Uterus (tissue), 3 donors: ENCODE measurements at regions not wholly inside any gene's neighbourhood (a gene's known extent, or its start where the extent isn't known, plus 50 kb on each side); places are given as distances from the start of the nearest gene placed in this dataset.

Source experiments
- DNase-seq, 2 donors: peaks; one replicate each; pipeline ENCODE4 v3.0.0-alpha.2; 2019 to 2020
- H3K27ac ChIP-seq, 2 donors: fragments of 200-600 bp; sonication (generic); 1 replicate in 1 of 2; 2 replicates in 1 of 2; pipeline ENCODE4 v1.5.1; 2016 to 2018
- H3K27me3 ChIP-seq, 2 donors: fragments of 200-600 bp; sonication (generic); one replicate each; pipeline ENCODE4 v1.5.1; 2018 to 2019; ENCODE audit warnings: control low read depth in 1 of 2
- H3K36me3 ChIP-seq, 2 donors: fragments of 200-600 bp; sonication (generic); one replicate each; pipeline ENCODE4 v1.5.1; 2019; ENCODE audit warnings: control low read depth in 1 of 2
- H3K4me1 ChIP-seq, 2 donors: fragments of 200-600 bp; sonication (generic); one replicate each; pipeline ENCODE4 v1.5.1; 2018 to 2019; ENCODE audit warnings: control low read depth in 1 of 2
- H3K4me3 ChIP-seq, 2 donors: fragments of 200-600 bp; sonication (generic); 1 replicate in 1 of 2; 2 replicates in 1 of 2; pipeline ENCODE4 v1.5.1; 2018 to 2019; ENCODE audit warnings: mild to moderate bottlenecking in 1 of 2
- H3K9me3 ChIP-seq, 2 donors: fragments of 200-600 bp; sonication (generic); one replicate each; pipeline ENCODE4 v1.5.1; 2019; ENCODE audit warnings: control low read depth in 1 of 2
- POLR2A ChIP-seq, 2 donors: fragments of 450-650 bp; IDR thresholded peaks; one replicate each; pipeline ENCODE4 v1.6.1; 2016; ENCODE audit warnings: antibody characterized with exemption in 2 of 2, mild to moderate bottlenecking in 1 of 2, moderate library complexity in 1 of 2
- intact Hi-C: fragments of 100-400 bp; cut with DNase I; formaldehyde crosslinking; loops from one replicate; pipeline ENCODE4 v1.15.1; 2023; ENCODE audit warnings: low total_unique reads
- TF ChIP-seq, protein P1 (sequence below), 4 experiments: fragments of 200-600 bp in 2 of 4; fragments of 450-650 bp in 2 of 4; sonication (generic) in 2 of 4; IDR thresholded peaks; one replicate each; pipeline ENCODE4 v1.5.1; 2016 to 2019; ENCODE audit warnings: antibody characterized with exemption in 4 of 4, mild to moderate bottlenecking in 2 of 4, moderate library complexity in 1 of 4
- donor health status: DM: yes; HTN: yes; CAD: no.

DNA sequence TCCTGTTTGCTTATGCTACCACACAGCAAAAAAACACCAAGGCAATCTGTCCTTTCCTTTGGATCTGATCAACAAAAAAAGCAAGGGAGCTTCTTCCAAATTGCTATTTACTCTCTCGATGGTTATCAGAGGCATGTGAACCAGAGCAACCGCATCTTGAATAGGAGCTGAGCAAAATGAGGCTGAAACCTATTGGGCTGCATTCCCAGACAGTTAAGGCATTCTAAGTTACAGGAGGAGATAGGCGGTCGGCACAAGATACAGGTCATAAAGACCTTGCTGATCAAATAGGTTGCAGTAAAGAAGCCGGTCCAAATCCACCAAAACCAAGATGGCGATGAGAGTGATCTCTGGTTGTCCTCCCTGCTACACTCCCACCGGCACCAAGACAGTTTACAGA is 76.8 kb upstream of the FRMD4A start:
- no peak for TF ChIP-seq POLR2A (IDR thresholded peaks at IDR 0.05)
- TF ChIP-seq, protein P1, sequence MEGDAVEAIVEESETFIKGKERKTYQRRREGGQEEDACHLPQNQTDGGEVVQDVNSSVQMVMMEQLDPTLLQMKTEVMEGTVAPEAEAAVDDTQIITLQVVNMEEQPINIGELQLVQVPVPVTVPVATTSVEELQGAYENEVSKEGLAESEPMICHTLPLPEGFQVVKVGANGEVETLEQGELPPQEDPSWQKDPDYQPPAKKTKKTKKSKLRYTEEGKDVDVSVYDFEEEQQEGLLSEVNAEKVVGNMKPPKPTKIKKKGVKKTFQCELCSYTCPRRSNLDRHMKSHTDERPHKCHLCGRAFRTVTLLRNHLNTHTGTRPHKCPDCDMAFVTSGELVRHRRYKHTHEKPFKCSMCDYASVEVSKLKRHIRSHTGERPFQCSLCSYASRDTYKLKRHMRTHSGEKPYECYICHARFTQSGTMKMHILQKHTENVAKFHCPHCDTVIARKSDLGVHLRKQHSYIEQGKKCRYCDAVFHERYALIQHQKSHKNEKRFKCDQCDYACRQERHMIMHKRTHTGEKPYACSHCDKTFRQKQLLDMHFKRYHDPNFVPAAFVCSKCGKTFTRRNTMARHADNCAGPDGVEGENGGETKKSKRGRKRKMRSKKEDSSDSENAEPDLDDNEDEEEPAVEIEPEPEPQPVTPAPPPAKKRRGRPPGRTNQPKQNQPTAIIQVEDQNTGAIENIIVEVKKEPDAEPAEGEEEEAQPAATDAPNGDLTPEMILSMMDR (IDR thresholded peaks at IDR 0.05): no peak

DNA sequence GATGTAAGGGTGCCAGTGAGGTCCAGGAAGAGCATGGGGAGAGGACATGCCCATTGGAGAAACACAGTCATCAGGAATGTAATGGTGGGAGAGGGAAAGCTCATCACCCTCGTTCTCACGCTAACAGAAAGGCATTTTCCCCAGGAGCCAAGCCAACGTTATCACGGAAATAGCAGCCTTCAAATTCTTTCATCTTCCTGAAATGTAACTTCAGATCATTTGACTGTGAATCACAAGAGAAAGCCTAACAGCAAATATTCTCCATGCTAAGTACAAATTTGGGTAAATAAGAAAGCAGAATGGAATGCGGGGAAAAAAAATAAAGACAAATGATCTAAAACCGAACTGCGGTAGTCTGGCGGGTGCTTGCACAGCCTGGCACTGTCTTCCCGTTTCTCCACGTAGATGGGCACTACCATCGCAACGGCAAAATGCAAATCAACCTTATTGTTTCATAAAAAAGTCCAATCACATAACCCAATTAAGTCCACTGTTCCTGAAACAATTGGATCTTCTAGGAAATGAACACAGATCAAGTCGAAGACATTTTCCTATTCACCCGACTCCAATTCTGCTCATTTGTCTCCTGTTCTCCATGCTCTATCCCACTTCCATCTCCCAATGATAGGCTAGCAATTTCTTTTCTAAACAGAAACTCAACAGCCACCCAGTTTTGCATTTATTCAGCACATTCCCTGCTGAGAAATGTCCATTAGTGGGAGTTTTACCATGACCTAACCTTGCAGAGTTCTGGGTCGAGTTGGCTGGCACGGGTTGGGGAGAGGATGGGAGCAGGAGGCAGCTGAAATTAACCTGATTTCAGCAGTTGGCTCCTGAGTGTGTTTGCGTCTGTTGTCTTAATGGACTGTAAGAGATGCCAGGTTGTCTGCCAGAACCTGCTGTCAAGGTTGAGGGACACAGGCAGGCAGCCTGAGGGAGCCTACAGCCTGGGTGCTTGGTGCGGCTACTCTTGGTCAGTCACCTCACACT is 74.6 kb upstream of the FRMD4A start:
- no peaks in the 10 kb centered on the region for H3K36me3 ChIP-seq
- no peaks in the 10 kb centered on the region for H3K9me3 ChIP-seq
- TF ChIP-seq, protein P1 (IDR thresholded peaks at IDR 0.05): no peak
- TF ChIP-seq POLR2A (IDR thresholded peaks at IDR 0.05): no peak
- no peaks in the 10 kb centered on the region for H3K27me3 ChIP-seq
- no peaks in the 10 kb centered on the region for H3K4me1 ChIP-seq
- H3K4me3 ChIP-seq: no peak overlapping the region
- no peak for DNase-seq
- H3K27ac ChIP-seq: peak overlapping the region in 1 of 2 donors; percentile 39
- intact Hi-C loops: no loop called here

More for the DNA sequence above, 76.8 kb upstream of the FRMD4A start:
- H3K4me1 ChIP-seq: no peaks in the 10 kb centered on the region
- H3K36me3 ChIP-seq: no peaks in the 10 kb centered on the region
- DNase-seq: no peak
- H3K27me3 ChIP-seq: no peaks in the 10 kb centered on the region
- no peak overlapping the region for H3K4me3 ChIP-seq
- no peaks in the 10 kb centered on the region for H3K9me3 ChIP-seq
- intact Hi-C loops: no loop called here
- no peak overlapping the region for H3K27ac ChIP-seq

DNA sequence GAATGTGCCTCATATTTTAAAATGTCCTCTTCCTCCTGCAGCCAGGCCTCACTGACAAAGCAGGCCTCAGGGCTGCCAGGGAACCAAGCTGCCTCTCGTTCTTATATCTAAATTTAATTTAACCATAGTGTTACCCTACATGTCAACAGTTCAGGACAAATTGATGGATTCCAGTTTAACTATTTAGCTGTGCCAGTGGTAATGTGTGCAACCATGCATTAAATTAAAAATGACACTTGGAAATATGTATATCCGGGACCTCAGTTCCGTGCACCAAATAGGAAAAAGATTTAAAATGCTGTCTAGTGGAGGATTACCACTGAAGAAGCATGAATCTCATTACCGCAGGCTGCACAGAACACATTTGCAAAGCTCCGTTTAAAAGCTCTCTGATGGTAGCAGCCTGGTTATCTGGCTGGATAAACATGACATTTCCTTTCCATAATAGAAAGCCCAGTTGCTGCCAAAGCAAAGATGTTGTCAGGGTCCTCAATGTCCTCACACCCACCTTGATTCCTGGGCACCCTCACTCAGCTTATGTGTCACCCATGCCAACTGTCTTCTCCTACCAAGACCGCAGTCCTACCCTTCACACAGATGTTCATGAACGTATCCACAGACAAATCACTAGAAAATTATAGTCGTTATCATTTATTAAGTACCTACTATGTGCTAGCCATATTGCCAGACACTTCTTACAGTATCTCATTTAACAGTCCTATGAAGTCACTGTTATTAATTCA is 73.3 kb upstream of the FRMD4A start:
- no peaks in the 10 kb centered on the region for H3K36me3 ChIP-seq
- H3K27me3 ChIP-seq: no peaks in the 10 kb centered on the region
- H3K27ac ChIP-seq: no peak overlapping the region
- intact Hi-C loops: no loop called here
- no peak for DNase-seq
- no peak overlapping the region for H3K4me3 ChIP-seq
- H3K4me1 ChIP-seq: no peaks in the 10 kb centered on the region
- no peaks in the 10 kb centered on the region for H3K9me3 ChIP-seq
- TF ChIP-seq, protein P1 (IDR thresholded peaks at IDR 0.05): no peak
- no peak for TF ChIP-seq POLR2A (IDR thresholded peaks at IDR 0.05)

DNA sequence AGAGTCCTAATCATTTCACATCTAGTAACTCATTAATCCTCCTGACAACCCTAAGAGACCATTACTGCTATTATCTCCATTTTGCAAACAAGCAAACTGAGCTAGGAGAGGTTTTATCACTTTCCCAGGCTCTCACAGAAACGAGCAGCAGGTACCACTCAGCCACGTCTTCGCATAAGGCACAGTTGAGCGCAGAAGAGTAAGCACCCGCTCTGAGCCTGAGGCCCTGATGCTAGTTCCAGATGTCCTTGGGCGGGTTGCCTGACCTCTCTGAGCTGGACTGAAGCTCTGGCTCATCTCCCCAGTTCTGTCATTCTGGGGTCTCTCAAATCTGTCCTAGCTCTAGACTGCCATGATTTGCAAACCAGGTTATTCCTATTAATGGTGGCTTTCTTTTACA is 72.6 kb upstream of the FRMD4A start:
- intact Hi-C loops: no loop called here
- Histone ChIP-seq H3K4me3 (no peak overlapping the region), H3K9me3 (no peaks in the 10 kb centered on the region), H3K27ac (no peak overlapping the region), H3K36me3 (no peaks in the 10 kb centered on the region), H3K4me1 (no peaks in the 10 kb centered on the region), H3K27me3 (no peaks in the 10 kb centered on the region)
- no peak for DNase-seq
- TF ChIP-seq POLR2A (IDR thresholded peaks at IDR 0.05): no peak
- TF ChIP-seq, protein P1 (IDR thresholded peaks at IDR 0.05): no peak

DNA sequence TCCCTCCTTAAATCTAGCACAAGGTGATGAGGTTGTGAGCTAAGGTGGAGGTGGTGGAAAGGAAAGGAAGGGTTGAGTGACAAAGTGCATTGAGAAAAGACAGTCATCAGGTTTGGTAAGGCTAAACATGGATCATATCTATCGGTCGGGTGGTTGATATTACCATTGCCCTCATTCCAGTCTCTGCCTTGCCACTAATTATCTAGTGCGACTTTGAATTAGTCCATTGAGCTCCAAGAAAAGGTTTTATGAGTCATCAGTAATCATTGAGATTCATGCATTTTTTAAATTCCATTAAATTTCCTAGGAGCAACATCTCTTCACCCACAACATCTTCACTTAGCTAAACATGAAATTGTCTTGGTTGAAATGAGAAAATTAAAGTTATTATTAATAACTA is 68.9 kb upstream of the FRMD4A start:
- no peaks in the 10 kb centered on the region for H3K9me3 ChIP-seq
- no peaks in the 10 kb centered on the region for H3K27me3 ChIP-seq
- H3K4me1 ChIP-seq: no peaks in the 10 kb centered on the region
- TF ChIP-seq, protein P1 (IDR thresholded peaks at IDR 0.05): no peak
- no peak for TF ChIP-seq POLR2A (IDR thresholded peaks at IDR 0.05)
- no peak overlapping the region for H3K4me3 ChIP-seq
- H3K36me3 ChIP-seq: no peaks in the 10 kb centered on the region
- no peak for DNase-seq
- intact Hi-C loops: no loop called here
- H3K27ac ChIP-seq: no peak overlapping the region
